ENCODE measurements at regions not wholly inside any gene's neighbourhood (a gene's known extent, or its start where the extent isn't known, plus 50 kb on each side); places are given as distances from the start of the nearest gene placed in this dataset.
"Not testable (repeated sequence)": the region's sequence is repeated elsewhere in the genome, so short reads cannot be mapped to it uniquely, and the experiment has no call there.

DNA sequence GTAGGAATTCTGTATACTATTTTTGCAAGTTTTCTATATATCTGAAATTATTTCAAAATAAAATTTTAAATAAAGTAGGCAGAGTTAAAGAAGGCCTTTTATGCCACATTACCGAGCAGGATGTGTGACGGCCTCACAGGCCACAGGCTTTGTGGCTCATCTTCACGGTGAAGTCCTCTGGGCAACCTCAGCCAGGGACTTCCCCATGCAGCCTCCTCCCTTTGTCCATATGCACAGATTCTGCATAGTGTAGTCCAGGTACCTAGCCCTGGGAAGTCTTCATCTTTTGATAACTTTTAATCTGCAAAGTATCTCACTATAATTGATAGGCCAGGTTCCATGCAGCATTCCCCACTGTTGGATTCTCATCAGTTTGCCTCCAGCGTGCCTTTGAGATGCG is 62.8 kb downstream of the ARHGAP11B start:
- not testable (repeated sequence) for H3K36me3 ChIP-seq (ENCODE audit: insufficient read depth, low read length); H3F3A ChIP-seq (ENCODE audit: insufficient read depth, low read length); H3K27ac ChIP-seq (ENCODE audit: low read depth, low read length, poor library complexity, severe bottlenecking); H3K9ac ChIP-seq (ENCODE audit: low read length); H3K27me3 ChIP-seq (ENCODE audit: insufficient read depth, low read length); H3K79me2 ChIP-seq (ENCODE audit: insufficient read depth, low read length); H3K4me2 ChIP-seq (ENCODE audit: low read length); H3K4me1 ChIP-seq (ENCODE audit: insufficient read depth, low read length, severe bottlenecking); H4K20me1 ChIP-seq (ENCODE audit: insufficient read depth, low read length); H3K9me3 ChIP-seq (ENCODE audit: low read length); H2AFZ ChIP-seq (ENCODE audit: low read length); H3K4me3 ChIP-seq (ENCODE audit: low read depth, low read length, poor library complexity, severe bottlenecking); H3K9me2 ChIP-seq (ENCODE audit: low read depth, low read length)

DNA sequence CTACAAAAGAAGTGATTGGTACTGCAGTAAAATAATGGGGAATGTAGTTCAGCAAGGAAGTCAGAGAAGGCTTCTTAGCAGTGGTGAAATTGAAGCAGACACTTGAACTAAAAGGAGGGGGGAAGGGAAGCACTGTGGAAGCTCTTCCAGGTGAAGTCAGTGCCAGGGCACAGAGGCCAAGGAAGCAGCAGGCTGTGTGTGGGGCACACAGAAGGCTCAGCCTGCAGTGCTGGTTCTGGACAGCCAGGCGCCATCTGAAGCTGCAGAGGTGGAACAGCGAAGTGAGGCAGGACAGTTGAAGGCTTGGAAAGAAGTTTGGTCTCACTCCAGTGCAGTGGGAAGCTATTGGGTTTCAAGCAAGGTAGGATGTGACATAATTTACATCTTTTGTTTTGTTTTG is 64.2 kb downstream of the ARHGAP11B start:
- H3K27ac ChIP-seq (ENCODE audit: low read depth, low read length, poor library complexity, severe bottlenecking); H3K4me3 ChIP-seq (ENCODE audit: low read depth, low read length, poor library complexity, severe bottlenecking); H3K36me3 ChIP-seq (ENCODE audit: insufficient read depth, low read length); H3K27me3 ChIP-seq (ENCODE audit: insufficient read depth, low read length); H3K9ac ChIP-seq (ENCODE audit: low read length); H3K79me2 ChIP-seq (ENCODE audit: insufficient read depth, low read length); H3K9me2 ChIP-seq (ENCODE audit: low read depth, low read length); H4K20me1 ChIP-seq (ENCODE audit: insufficient read depth, low read length); H3F3A ChIP-seq (ENCODE audit: insufficient read depth, low read length); H3K9me3 ChIP-seq (ENCODE audit: low read length); H3K4me1 ChIP-seq (ENCODE audit: insufficient read depth, low read length, severe bottlenecking); H3K4me2 ChIP-seq (ENCODE audit: low read length); H2AFZ ChIP-seq (ENCODE audit: low read length): not testable (repeated sequence)

DNA sequence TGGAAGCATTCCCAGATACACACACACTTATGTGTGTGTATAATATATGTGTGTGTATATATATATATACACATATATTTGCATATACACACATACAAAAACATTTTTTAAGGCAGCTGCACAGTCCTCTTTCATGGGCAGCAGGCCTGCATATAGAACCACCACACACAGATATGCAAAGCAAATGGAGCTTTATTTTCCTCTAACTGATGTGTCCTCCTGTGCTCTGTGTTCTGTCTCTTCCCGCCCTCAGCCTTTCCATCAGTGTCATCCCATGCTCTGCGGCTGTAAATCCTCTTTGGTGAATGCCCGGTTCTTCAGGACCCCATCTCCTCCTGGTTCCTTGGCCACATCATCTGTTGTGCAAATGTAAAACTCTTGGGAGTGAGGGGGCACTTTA is 69.9 kb downstream of the ARHGAP11B start:
- H3K9ac ChIP-seq (ENCODE audit: low read length): not testable (repeated sequence)

DNA sequence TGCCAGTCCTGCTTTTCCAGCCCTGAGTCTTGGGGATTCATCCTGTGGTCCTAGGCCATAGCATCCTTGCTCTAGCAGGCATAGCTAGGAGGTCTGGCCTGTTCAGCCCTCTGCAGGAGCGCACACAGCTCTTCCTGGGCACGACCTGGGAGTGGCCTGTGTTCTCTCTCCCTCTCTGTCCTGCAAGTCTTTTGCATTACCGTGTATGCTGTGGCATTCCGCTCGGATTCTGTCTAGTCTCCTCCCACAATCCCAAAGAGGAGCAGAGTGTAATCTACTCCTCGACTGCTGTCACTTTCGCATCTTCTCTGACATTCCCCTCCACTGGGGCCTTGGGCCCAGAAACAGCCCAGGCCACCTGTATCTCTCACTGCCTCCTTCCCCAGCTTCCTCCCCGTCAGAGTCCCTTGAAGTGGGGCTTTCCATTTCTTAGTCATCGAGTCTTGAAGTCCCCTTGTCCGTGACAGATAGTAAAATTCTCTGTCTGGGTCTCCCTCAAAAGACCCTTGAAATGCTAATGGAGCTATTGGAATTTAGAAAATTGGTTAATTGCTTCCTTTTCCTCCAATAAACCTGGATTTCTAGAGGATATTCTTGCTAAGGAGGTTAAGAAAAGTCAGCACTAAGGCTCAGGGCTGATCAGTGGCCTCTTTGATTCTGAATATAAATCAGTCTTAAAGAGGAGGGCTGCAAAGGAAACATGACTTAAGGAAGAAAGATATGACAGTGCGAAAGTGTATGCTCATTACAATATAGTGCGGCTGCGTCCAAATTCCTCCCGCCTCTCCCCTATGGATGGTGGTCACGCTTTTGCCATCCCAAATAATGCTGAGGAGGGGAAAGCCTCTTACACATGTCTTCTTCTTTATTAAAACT is 70.7 kb downstream of the ARHGAP11B start:
- not testable (repeated sequence) for H3K79me2 ChIP-seq (ENCODE audit: insufficient read depth, low read length); H3K4me1 ChIP-seq (ENCODE audit: insufficient read depth, low read length, severe bottlenecking); H3K9ac ChIP-seq (ENCODE audit: low read length); H3K9me3 ChIP-seq (ENCODE audit: low read length); H3K36me3 ChIP-seq (ENCODE audit: insufficient read depth, low read length); H3K9me2 ChIP-seq (ENCODE audit: low read depth, low read length); H3K4me3 ChIP-seq (ENCODE audit: low read depth, low read length, poor library complexity, severe bottlenecking); H4K20me1 ChIP-seq (ENCODE audit: insufficient read depth, low read length); H3K4me2 ChIP-seq (ENCODE audit: low read length); H2AFZ ChIP-seq (ENCODE audit: low read length); H3K27ac ChIP-seq (ENCODE audit: low read depth, low read length, poor library complexity, severe bottlenecking); H3K27me3 ChIP-seq (ENCODE audit: insufficient read depth, low read length); H3F3A ChIP-seq (ENCODE audit: insufficient read depth, low read length)

More for the DNA sequence above, 69.9 kb downstream of the ARHGAP11B start:
- not testable (repeated sequence) for H3K36me3 ChIP-seq (ENCODE audit: insufficient read depth, low read length); H3F3A ChIP-seq (ENCODE audit: insufficient read depth, low read length); H3K4me1 ChIP-seq (ENCODE audit: insufficient read depth, low read length, severe bottlenecking); H4K20me1 ChIP-seq (ENCODE audit: insufficient read depth, low read length); H3K9me2 ChIP-seq (ENCODE audit: low read depth, low read length); H3K4me3 ChIP-seq (ENCODE audit: low read depth, low read length, poor library complexity, severe bottlenecking); H3K27me3 ChIP-seq (ENCODE audit: insufficient read depth, low read length); H3K9me3 ChIP-seq (ENCODE audit: low read length); H2AFZ ChIP-seq (ENCODE audit: low read length); H3K79me2 ChIP-seq (ENCODE audit: insufficient read depth, low read length); H3K27ac ChIP-seq (ENCODE audit: low read depth, low read length, poor library complexity, severe bottlenecking); H3K4me2 ChIP-seq (ENCODE audit: low read length)

DNA sequence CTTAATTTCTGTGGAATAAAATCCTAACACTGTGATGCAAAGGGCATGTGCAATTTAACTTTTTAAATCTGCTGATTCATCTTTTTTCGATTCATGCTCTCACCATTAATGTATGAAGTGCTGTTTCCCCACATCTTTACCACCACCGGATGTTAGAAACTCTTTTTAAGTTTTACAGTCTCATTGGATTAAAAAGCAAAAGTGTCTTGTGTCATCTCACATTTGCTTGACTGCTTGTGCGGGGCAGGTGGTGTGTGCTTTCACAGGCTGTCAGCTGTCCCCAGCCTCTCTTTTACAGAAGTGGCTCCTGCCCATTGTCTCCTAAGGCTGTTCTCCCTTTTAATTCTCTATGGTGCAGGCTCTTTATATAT is 71.4 kb downstream of the ARHGAP11B start:
- not testable (repeated sequence) for H3K27me3 ChIP-seq (ENCODE audit: insufficient read depth, low read length); H3K9ac ChIP-seq (ENCODE audit: low read length); H3K9me3 ChIP-seq (ENCODE audit: low read length); H2AFZ ChIP-seq (ENCODE audit: low read length); H3K4me3 ChIP-seq (ENCODE audit: low read depth, low read length, poor library complexity, severe bottlenecking); H3K27ac ChIP-seq (ENCODE audit: low read depth, low read length, poor library complexity, severe bottlenecking); H3K36me3 ChIP-seq (ENCODE audit: insufficient read depth, low read length); H3K4me1 ChIP-seq (ENCODE audit: insufficient read depth, low read length, severe bottlenecking); H3K4me2 ChIP-seq (ENCODE audit: low read length); H3K79me2 ChIP-seq (ENCODE audit: insufficient read depth, low read length); H3K9me2 ChIP-seq (ENCODE audit: low read depth, low read length); H4K20me1 ChIP-seq (ENCODE audit: insufficient read depth, low read length); H3F3A ChIP-seq (ENCODE audit: insufficient read depth, low read length)

DNA sequence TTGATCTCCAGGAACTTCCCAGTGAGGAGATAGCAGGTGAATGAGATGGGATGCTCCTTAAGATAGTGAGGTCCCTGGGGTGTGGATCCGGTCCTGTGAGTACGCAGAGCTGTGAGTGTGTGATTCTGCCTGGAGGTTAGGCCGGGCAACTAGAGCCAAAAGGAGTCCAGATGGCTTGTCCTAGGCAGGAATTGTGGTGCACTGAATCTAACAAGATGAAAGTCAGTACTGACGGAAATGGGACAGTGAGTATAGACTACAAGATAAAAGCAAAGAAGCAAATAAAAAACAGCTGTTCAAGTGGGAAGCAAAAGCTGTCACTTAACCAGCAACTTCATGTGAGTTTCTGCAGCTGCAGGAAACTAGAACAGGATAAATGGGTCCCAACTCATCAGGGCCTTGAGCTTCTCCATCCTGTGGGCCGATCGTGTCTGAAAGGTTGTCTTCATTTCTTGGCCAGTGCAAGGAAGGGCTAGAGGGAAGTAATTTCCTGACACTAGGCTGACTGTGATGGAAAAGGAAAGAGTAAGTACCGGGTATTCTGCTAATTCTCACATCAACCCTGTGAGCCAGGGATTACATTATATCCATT is 74.2 kb downstream of the ARHGAP11B start:
- H3K4me2 ChIP-seq (ENCODE audit: low read length); H3K27ac ChIP-seq (ENCODE audit: low read depth, low read length, poor library complexity, severe bottlenecking): not testable (repeated sequence)

DNA sequence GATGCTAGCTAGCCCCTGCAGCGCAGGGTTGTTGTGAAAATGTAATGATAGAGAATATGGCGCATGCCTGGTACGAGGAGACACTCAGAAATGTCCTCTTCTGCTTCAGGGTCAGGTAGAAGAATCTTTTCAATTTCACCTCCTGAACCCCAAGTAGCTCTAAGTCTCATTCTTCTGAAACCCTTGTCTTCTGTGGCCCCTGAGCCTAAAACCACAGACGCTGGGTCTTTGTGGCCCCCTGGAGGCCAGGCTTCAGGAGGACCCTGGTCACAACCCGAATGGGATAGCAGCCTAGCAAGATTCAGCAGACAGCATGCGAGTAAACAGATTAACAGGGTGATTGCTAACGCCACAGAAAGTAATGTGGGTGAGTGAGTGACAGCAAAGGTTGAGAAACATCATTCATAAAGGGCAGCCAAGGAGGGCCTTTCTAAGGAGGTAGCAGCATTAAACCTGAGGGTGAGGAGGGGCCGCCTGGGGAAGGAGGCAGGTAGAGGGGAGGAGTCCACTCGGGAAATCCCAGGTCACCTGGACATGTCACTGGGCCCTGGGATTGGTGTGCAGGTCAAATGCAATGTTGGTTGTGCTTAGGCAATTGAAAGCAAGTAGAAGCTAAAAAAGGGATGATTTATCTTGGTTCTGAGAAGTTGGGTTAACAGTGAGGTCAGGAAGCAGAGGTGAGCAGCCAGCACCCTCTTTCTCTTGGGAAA is 82.2 kb downstream of the ARHGAP11B start:
- H3K79me2 ChIP-seq (ENCODE audit: insufficient read depth, low read length); H3K27me3 ChIP-seq (ENCODE audit: insufficient read depth, low read length); H3K27ac ChIP-seq (ENCODE audit: low read depth, low read length, poor library complexity, severe bottlenecking); H3K36me3 ChIP-seq (ENCODE audit: insufficient read depth, low read length); H3K4me2 ChIP-seq (ENCODE audit: low read length); H3K9me3 ChIP-seq (ENCODE audit: low read length); H3K9me2 ChIP-seq (ENCODE audit: low read depth, low read length); H4K20me1 ChIP-seq (ENCODE audit: insufficient read depth, low read length); H3K4me1 ChIP-seq (ENCODE audit: insufficient read depth, low read length, severe bottlenecking); H2AFZ ChIP-seq (ENCODE audit: low read length); H3F3A ChIP-seq (ENCODE audit: insufficient read depth, low read length); H3K9ac ChIP-seq (ENCODE audit: low read length); H3K4me3 ChIP-seq (ENCODE audit: low read depth, low read length, poor library complexity, severe bottlenecking): not testable (repeated sequence)

More for the DNA sequence above, 74.2 kb downstream of the ARHGAP11B start:
- H3K79me2 ChIP-seq (ENCODE audit: insufficient read depth, low read length); H3K4me3 ChIP-seq (ENCODE audit: low read depth, low read length, poor library complexity, severe bottlenecking); H2AFZ ChIP-seq (ENCODE audit: low read length); H3K36me3 ChIP-seq (ENCODE audit: insufficient read depth, low read length); H3K9ac ChIP-seq (ENCODE audit: low read length); H3F3A ChIP-seq (ENCODE audit: insufficient read depth, low read length); H4K20me1 ChIP-seq (ENCODE audit: insufficient read depth, low read length); H3K27me3 ChIP-seq (ENCODE audit: insufficient read depth, low read length); H3K9me2 ChIP-seq (ENCODE audit: low read depth, low read length); H3K4me1 ChIP-seq (ENCODE audit: insufficient read depth, low read length, severe bottlenecking); H3K9me3 ChIP-seq (ENCODE audit: low read length): not testable (repeated sequence)
